DND-41 (cell line): ENCODE measurements at regions not wholly inside any gene's neighbourhood (a gene's known extent, or its start where the extent isn't known, plus 50 kb on each side); places are given as distances from the start of the nearest gene placed in this dataset.

Source experiments
- CTCF ChIP-seq: IDR thresholded peaks from 2 replicates; pipeline ENCODE4 v1.5.1; 2012; ENCODE audit warnings: borderline replicate concordance, low read length, moderate library complexity, mild to moderate bottlenecking; ENCODE audit not compliant: poor library complexity, severe bottlenecking; ENCODE audit errors: extremely low read depth
- EZH2 ChIP-seq: IDR thresholded peaks from 3 replicates; pipeline ENCODE4 v1.6.1; 2012; ENCODE audit warnings: borderline replicate concordance, low read depth, mild to moderate bottlenecking, moderate library complexity, low read length, inconsistent platforms; ENCODE audit not compliant: severe bottlenecking

GRCh38 chr1:110266834-110267233 lies 56.7 kb downstream of the KCNC4 start:
- no peak for TF ChIP-seq CTCF
- TF ChIP-seq EZH2 = no peak
